ENCODE measurements at regions not wholly inside any gene's neighbourhood (a gene's known extent, or its start where the extent isn't known, plus 50 kb on each side); places are given as distances from the start of the nearest gene placed in this dataset.

DNA sequence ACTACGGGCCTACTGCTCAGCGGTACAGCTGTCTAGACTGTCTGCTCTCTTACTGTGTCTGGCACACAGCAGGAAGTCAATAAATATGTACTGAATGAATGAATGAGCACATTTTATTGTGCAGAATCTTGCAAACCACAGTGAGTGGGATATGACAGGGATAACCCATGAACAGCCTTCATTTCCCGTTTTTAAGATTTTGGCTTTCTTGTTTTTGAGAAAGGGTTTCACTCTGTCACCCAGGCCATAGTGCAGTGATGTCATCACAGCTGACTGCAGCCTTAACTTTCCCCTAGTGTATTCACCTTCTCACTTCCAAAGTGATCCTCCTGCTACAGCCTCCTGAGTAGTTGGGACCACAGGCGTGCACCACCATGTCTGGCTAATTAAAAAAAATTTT, 203.1 kb downstream of the AEBP2 start:
- ChIA-PET POLR2A (no interaction called here), CTCF (no interaction called here)
- TF ChIP-seq ZNF384 (IDR thresholded peaks at IDR 0.05), result no peak
- no peak for TF ChIP-seq FOXM1 (IDR thresholded peaks at IDR 0.05; ENCODE audit: borderline replicate concordance)
- no peak for TF ChIP-seq SUZ12 (IDR thresholded peaks at IDR 0.05)
- TF ChIP-seq CTBP1 (IDR thresholded peaks at IDR 0.05; ENCODE audit: borderline replicate concordance), result no peak
- no peak for DNase-seq (ENCODE audit: extremely low spot score)

DNA sequence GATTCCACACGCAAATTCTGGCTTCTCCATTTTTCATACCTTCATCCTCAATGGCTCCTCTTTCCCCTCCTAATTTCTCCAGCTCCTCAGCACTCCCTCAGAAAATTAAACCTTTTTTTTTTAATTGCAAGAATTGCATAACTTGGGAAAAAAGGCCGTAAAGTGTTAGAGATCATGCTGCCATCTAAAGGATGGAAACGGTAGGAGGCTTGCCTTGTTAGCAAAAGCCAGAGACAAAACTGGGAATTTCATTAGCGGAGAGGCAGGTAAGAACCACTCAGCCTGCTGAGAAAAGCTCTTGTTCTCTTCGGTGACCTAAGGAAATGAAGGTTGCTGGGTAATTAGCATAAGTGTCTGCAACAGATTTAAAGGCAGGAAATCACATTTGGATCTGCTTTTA, 204.3 kb downstream of the AEBP2 start:
- DNase-seq (ENCODE audit: extremely low spot score), result peak; percentile 23
- no peak for TF ChIP-seq CTBP1 (IDR thresholded peaks at IDR 0.05; ENCODE audit: borderline replicate concordance)
- no peak for TF ChIP-seq BHLHE40 (IDR thresholded peaks at IDR 0.05; ENCODE audit: borderline replicate concordance)
- no peak for TF ChIP-seq LEF1 (IDR thresholded peaks at IDR 0.05; ENCODE audit: borderline replicate concordance)
- no peak for TF ChIP-seq FOXM1 (IDR thresholded peaks at IDR 0.05; ENCODE audit: borderline replicate concordance)
- no peak for TF ChIP-seq FOXK2 (IDR thresholded peaks at IDR 0.05)
- TF ChIP-seq, protein P1, sequence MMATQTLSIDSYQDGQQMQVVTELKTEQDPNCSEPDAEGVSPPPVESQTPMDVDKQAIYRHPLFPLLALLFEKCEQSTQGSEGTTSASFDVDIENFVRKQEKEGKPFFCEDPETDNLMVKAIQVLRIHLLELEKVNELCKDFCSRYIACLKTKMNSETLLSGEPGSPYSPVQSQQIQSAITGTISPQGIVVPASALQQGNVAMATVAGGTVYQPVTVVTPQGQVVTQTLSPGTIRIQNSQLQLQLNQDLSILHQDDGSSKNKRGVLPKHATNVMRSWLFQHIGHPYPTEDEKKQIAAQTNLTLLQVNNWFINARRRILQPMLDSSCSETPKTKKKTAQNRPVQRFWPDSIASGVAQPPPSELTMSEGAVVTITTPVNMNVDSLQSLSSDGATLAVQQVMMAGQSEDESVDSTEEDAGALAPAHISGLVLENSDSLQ (IDR thresholded peaks at IDR 0.05), result no peak
- no peak for TF ChIP-seq ZNF384 (IDR thresholded peaks at IDR 0.05)
- no peak for TF ChIP-seq SP1 (IDR thresholded peaks at IDR 0.05)
- CTCF ChIA-PET, result interaction anchor here (0.6 to 1.1 kb wide), 5 partner anchors 37 to 706 kb away, joined by 3 to 4 read pairs (median 3); no protein-coding TSS in a partner anchor
- POLR2A ChIA-PET, result no interaction called here

DNA sequence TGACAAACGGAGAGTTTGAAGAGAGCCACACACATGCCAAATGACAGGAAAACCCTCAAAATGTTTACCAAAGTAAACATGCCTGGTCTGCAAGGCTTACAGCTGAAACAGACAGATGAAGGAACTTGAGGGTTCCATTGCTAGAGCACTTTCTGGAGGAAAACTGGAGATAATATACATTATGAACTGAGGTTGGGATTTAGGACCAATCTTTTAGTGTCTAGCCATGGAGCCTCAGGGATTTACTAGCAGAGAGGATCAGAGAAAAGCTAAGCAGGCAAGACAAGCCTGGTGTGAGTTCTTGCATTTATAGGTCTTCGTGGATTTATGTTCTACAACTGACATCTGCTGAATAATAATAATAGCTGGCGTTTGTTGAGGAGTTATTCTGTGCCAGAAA, 205.3 kb downstream of the AEBP2 start:
- CTCF ChIA-PET, result no interaction called here
- DNase-seq (ENCODE audit: extremely low spot score), result no peak
- no peak for TF ChIP-seq ZNF384 (IDR thresholded peaks at IDR 0.05)
- no peak for TF ChIP-seq HDGF (IDR thresholded peaks at IDR 0.05; ENCODE audit: borderline replicate concordance)
- TF ChIP-seq CTBP1 (IDR thresholded peaks at IDR 0.05; ENCODE audit: borderline replicate concordance), result no peak
- TF ChIP-seq ARNT (IDR thresholded peaks at IDR 0.05), result no peak
- no peak for TF ChIP-seq SUZ12 (IDR thresholded peaks at IDR 0.05)
- no peak for TF ChIP-seq LEF1 (IDR thresholded peaks at IDR 0.05; ENCODE audit: borderline replicate concordance)
- POLR2A ChIA-PET, result no interaction called here

DNA sequence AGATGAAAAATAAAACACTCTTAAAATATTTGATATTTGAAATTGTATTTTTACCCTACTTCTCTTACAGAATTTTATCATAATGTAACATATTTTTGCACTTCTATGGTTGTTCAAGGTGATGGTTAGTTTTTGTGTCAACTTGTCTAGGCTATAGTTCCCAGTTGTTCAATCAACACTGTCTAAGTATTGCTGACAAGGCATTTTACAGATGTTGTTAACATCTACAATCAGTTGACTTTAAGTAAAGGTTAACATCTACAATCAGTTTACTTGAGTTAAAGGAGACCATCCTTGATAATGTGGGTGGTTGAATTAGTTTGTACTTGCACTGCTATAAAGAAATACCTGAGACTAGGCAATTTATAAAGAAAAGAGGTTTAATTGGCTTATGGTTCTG, 206.5 kb downstream of the AEBP2 start:
- no peak for DNase-seq (ENCODE audit: extremely low spot score)
- TF ChIP-seq HDGF (IDR thresholded peaks at IDR 0.05; ENCODE audit: borderline replicate concordance) (no peak), BHLHE40 (IDR thresholded peaks at IDR 0.05; ENCODE audit: borderline replicate concordance) (no peak), L3MBTL2 (conservative IDR thresholded peaks at IDR 0.05) (no peak), FOXA1 (IDR thresholded peaks at IDR 0.05) (no peak), CTBP1 (IDR thresholded peaks at IDR 0.05; ENCODE audit: borderline replicate concordance) (no peak), ELF4 (IDR thresholded peaks at IDR 0.05) (no peak), SP1 (IDR thresholded peaks at IDR 0.05) (no peak), NFRKB (IDR thresholded peaks at IDR 0.05) (no peak), ZNF384 (IDR thresholded peaks at IDR 0.05) (no peak), SUZ12 (IDR thresholded peaks at IDR 0.05) (no peak), ARNT (IDR thresholded peaks at IDR 0.05) (no peak)
- TF ChIP-seq, protein P1 (IDR thresholded peaks at IDR 0.05), result no peak
- POLR2A ChIA-PET, result no interaction called here
- CTCF ChIA-PET, result interaction anchor here (0.7 kb wide), 1 partner anchor 365 kb away, joined by 3 read pairs; no protein-coding TSS in a partner anchor

DNA sequence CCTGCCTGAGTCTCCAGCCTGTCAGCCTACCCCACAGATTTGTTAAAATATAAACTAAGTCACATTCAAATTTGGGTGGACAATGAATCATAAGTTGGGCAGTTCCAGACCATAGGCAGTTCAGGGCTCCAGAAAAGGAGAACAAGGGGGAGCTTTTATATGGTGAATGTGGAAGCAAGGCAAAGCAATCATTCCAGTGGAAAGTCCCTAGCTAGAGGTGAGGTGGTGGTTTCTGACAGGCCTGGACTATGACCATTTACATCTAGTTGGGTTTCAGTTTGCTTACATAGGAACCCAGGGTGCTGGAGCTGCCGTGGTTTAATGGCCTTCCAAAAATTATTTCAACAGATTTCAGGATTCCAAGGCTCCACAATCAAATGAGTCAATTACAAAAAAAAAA, 207.3 kb downstream of the AEBP2 start:
- ChIA-PET POLR2A (no interaction called here), CTCF (no interaction called here)
- no peak for DNase-seq (ENCODE audit: extremely low spot score)
- no peak for TF ChIP-seq ELF4 (IDR thresholded peaks at IDR 0.05)

DNA sequence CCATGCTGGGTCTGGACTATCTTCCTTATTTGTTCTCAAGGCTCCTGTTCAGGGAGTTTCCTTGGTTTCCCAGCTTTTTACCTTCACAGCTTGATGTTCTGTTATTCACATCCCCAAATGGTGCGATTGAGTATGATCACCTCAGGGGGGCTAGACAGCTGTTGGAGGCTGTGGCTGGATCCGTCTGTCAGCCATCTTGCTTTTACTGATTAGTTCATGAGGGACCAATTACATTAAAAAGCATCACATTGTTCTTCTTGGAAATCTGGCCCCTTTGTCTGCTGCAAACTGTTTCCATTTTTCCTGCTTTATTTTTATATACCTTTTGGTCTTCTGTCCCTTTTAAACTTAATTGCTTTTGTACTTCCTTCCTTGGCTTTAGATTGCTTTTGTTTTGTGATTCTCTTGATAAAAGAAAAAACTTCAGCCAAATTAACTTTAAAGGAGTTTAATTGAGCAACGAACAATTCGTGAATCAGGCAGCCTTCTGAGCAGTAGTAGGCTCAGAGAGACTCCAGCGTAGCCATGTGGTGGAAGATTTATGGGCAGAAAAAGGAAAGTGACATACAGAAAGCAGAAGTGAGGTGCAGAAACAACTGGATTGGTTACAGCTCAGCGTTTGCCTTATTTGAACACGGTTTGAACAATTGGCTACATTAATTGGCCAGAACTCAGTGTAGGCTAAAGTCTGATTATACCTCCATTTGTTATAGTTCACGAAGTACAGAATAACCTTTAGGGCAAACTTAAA, 208.7 kb downstream of the AEBP2 start:
- DNase-seq (ENCODE audit: extremely low spot score), result no peak
- CTCF ChIA-PET, result no interaction called here
- TF ChIP-seq, protein P1 (IDR thresholded peaks at IDR 0.05), result no peak
- no peak for TF ChIP-seq SP1 (IDR thresholded peaks at IDR 0.05)
- no peak for TF ChIP-seq ELF4 (IDR thresholded peaks at IDR 0.05)
- TF ChIP-seq HDGF (IDR thresholded peaks at IDR 0.05; ENCODE audit: borderline replicate concordance), result no peak
- TF ChIP-seq BHLHE40 (IDR thresholded peaks at IDR 0.05; ENCODE audit: borderline replicate concordance), result no peak
- POLR2A ChIA-PET, result no interaction called here

DNA sequence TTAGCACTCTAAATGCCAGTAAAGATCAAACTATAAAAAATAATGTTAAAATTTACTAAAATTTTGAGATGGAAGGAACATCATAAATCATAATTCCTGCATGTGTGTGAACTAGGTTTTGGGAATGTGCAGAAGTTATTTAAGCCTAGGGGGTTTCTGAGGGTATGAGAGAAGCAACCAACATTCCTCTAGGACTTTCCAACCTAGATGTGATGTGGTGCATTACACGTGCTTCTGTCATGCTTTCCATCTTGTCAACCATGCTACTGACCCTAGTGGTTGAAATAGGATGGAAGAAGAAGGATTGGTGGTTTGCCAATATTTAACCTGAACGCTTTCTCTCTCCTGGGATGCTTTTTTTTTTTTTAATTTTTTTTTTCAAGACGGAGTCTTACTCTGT, 209.3 kb downstream of the AEBP2 start:
- ChIA-PET POLR2A (no interaction called here), CTCF (no interaction called here)

More for the DNA sequence above, 209.3 kb downstream of the AEBP2 start:
- TF ChIP-seq ARNT (IDR thresholded peaks at IDR 0.05) (no peak), CTBP1 (IDR thresholded peaks at IDR 0.05; ENCODE audit: borderline replicate concordance) (no peak), HDGF (IDR thresholded peaks at IDR 0.05; ENCODE audit: borderline replicate concordance) (no peak), L3MBTL2 (conservative IDR thresholded peaks at IDR 0.05) (no peak), SUZ12 (IDR thresholded peaks at IDR 0.05) (no peak), BHLHE40 (IDR thresholded peaks at IDR 0.05; ENCODE audit: borderline replicate concordance) (no peak), ZNF384 (IDR thresholded peaks at IDR 0.05) (no peak), FOXM1 (IDR thresholded peaks at IDR 0.05; ENCODE audit: borderline replicate concordance) (no peak), TARDBP (IDR thresholded peaks at IDR 0.05) (no peak), FOXK2 (IDR thresholded peaks at IDR 0.05) (no peak), LEF1 (IDR thresholded peaks at IDR 0.05; ENCODE audit: borderline replicate concordance) (no peak), ELF4 (IDR thresholded peaks at IDR 0.05) (no peak), SP1 (IDR thresholded peaks at IDR 0.05) (no peak), NFRKB (IDR thresholded peaks at IDR 0.05) (no peak), FOXA1 (IDR thresholded peaks at IDR 0.05) (no peak)
- TF ChIP-seq, protein P1 (IDR thresholded peaks at IDR 0.05), result no peak
- DNase-seq (ENCODE audit: extremely low spot score), result no peak

Measured in HEK293T (cell line).